Gastrocnemius medialis (tissue), 4 donors: ENCODE measurements at regions not wholly inside any gene's neighbourhood (a gene's known extent, or its start where the extent isn't known, plus 50 kb on each side); places are given as distances from the start of the nearest gene placed in this dataset.

Experiments
- CTCF ChIP-seq, 5 experiments: fragments of 450-650 bp in 3 of 5; fragments of 200-600 bp in 2 of 5; sonication (generic) in 2 of 5; IDR thresholded peaks in 4 of 5; conservative IDR thresholded peaks in 1 of 5; 1 replicate in 4 of 5; 2 replicates in 1 of 5; pipeline ENCODE4 v1.5.1; 2016 to 2019; ENCODE audit warnings: antibody characterized with exemption in 5 of 5, mild to moderate bottlenecking in 3 of 5, moderate library complexity in 3 of 5
- POLR2A ChIP-seq, 2 donors: fragments of 450-650 bp; IDR thresholded peaks; one replicate each; pipeline ENCODE4 v1.6.1; 2017; ENCODE audit warnings: antibody characterized with exemption in 2 of 2, mild to moderate bottlenecking in 2 of 2, moderate library complexity in 2 of 2

DNA sequence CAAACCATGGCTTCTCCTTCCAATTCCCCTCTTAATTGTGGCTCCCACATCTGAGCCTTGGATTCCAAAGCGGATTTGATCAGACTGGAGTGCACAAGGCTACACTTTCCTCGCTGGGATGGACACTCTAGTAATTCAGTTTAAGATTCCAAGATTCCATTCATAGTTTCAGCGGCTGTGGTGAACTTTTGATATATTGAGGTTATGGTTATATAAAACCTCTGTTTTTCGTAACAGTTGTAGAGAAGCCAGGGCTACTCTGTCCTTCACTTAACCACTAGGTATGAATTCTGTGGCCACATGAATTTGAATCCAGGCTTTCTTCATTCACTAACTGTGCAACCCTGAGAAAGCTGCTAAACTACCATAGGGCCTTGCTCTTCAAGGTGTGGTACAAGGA, 67.9 kb upstream of the KY start:
- TF ChIP-seq CTCF (IDR thresholded peaks at IDR 0.05 in 4 of 5, conservative IDR thresholded peaks at IDR 0.05 in 1 of 5) (no peak), POLR2A (IDR thresholded peaks at IDR 0.05) (no peak)
